HUES6 (cell line): ENCODE measurements at regions not wholly inside any gene's neighbourhood (a gene's known extent, or its start where the extent isn't known, plus 50 kb on each side); places are given as distances from the start of the nearest gene placed in this dataset.

Experiments
- H3K27ac ChIP-seq: 2 replicates; pipeline ENCODE4 v1.7.0; 2013; ENCODE audit warnings: low read depth, mild to moderate bottlenecking, low read length, inconsistent platforms
- H3K27me3 ChIP-seq: 2 replicates; pipeline ENCODE4 v1.6.1; 2013; ENCODE audit warnings: low read length; ENCODE audit not compliant: control insufficient read depth, insufficient read depth
- H3K36me3 ChIP-seq: 2 replicates; pipeline ENCODE4 v1.6.1; 2013; ENCODE audit warnings: low read length; ENCODE audit not compliant: control insufficient read depth, insufficient read depth
- H3K4me1 ChIP-seq: 2 replicates; pipeline ENCODE4 v1.6.1; 2013; ENCODE audit warnings: low read length; ENCODE audit not compliant: control insufficient read depth, insufficient read depth
- H3K4me3 ChIP-seq: 2 replicates; pipeline ENCODE4 v1.5.1; 2013; ENCODE audit warnings: low read depth, low read length
- H3K9ac ChIP-seq: one replicate; pipeline ENCODE4 v1.6.1; 2013; ENCODE audit warnings: mild to moderate bottlenecking, low read length
- H3K9me3 ChIP-seq: 2 replicates; pipeline ENCODE4 v1.6.1; 2013; ENCODE audit warnings: low read depth, low read length; ENCODE audit not compliant: control insufficient read depth, insufficient read depth

DNA sequence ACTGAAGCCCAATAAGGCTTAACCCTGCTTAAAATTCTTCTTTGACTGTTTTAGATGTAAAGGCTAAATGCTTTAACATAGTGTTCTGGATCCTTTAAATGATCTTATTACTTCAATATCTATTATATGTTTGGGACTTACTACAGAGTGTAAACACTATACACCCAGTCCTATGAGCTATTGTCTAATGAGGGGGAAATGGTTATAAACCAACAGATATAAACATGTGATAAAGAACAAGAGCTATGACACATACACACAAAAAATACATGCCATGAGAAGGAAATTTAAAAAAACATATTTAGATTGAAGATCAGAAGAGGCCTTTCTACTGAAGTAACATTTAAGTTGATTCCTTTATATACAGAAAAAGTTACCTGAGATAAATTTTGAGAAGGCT, 505.1 kb downstream of the FOXG1 start:
- Histone ChIP-seq H3K4me3 (no peak overlapping the region), H3K27ac (no peak overlapping the region), H3K27me3 (no peaks in the 10 kb centered on the region), H3K9ac (no peak overlapping the region), H3K9me3 (no peaks in the 10 kb centered on the region), H3K36me3 (no peaks in the 10 kb centered on the region), H3K4me1 (no peaks in the 10 kb centered on the region)

DNA sequence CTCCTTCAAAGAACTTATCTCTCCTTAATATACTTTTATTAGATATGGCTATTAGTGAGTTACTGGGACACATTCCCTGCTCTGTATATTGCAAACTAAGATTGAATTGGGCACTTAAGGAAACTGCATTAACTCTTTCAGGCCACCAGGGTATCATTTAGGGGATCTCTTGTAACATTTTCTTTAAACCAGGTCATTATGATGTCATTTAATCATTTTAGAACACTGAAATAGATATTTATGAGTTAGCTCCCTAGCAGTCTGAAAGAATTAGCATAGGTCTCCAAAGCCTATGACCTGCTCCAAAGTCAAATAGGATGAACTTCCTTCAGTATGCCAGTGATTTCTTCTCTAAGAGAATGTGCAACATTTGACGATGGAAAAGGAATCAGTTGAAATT, 506.9 kb downstream of the FOXG1 start:
- Histone ChIP-seq H3K36me3 (no peaks in the 10 kb centered on the region), H3K9me3 (no peaks in the 10 kb centered on the region), H3K4me1 (no peaks in the 10 kb centered on the region), H3K4me3 (no peak overlapping the region), H3K9ac (no peak overlapping the region), H3K27me3 (no peaks in the 10 kb centered on the region), H3K27ac (no peak overlapping the region)

DNA sequence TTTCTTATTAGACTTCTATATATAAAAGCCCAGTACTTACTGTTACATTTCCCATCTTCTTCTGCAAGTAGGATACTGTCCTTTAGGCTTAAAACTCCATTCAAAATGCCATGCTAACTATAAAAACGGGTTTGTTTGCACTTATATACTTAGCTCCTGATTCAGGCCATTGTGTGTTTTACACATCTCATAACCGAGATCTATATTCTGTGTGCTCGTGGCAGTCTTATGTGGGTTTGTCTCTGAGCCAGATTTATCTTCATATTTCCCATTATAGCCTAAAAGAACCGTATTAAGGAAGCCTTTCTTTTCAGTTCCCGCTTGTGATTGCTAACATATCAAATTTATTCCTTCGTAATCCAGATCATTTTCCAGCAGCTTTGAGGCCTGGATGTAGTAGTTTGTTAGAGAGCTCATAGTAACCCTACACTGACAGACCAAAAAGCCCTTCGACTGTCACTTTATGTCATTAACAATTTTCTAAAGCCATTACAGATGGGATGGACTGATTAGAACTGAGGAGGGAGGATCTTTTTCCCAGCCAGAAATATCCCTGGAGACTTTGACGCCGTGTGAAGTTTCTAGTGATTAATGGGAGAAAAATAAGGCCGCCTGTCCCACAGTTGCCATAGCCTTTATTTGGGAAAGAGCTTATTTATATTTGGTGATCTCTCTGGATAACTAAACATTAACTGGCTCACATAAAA, 508.5 kb downstream of the FOXG1 start:
- no peak overlapping the region for H3K4me3 ChIP-seq
- H3K36me3 ChIP-seq, result no peaks in the 10 kb centered on the region
- H3K27me3 ChIP-seq, result no peaks in the 10 kb centered on the region
- no peak overlapping the region for H3K9ac ChIP-seq
- no peaks in the 10 kb centered on the region for H3K9me3 ChIP-seq
- no peak overlapping the region for H3K27ac ChIP-seq
- H3K4me1 ChIP-seq, result no peaks in the 10 kb centered on the region

DNA sequence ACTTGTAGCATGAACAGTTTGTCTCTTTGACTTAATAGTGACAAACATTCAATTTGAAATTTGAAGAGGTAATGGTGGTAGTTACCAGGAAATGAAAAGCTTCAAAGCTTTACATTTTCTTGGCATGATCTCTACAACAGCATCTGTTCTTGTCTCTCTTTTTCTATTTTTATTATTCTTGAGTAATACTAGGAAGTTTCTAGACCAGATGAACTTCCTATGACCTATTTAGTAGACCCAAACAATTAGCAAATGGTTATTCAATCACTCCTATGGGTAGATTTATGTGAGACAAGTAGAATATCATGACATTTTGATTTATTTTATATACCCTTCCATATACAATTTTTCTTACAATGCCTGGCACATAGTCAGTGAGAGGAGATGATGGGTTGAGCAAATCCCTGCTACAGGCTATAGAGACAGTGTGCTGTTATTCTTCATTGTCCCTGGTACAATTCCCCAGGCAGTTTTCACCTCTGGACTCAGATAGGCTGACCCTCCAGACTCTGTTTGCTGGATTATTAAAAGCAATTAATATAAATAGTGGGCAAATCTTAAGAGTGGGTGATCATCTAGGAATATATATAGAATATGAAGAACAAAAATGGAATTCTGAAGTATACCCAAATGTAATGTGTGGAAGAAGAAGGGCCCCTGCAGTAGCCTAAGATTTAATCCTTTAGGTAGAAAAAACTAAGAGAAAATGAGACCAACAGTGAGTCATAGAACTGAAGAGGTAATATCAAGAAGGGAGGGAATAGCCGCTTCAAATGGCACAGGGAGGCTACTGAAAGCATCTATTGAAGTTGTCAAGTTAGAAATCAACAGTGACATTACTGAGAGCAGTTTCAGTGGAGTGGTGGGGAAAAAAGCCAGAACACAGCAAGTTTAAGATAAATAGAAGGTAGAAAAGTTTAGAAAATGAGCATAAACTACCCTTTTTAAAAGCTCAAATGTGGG, 512.0 kb downstream of the FOXG1 start:
- Histone ChIP-seq H3K4me1 (no peaks in the 10 kb centered on the region), H3K9ac (no peak overlapping the region), H3K9me3 (no peaks in the 10 kb centered on the region), H3K27ac (no peak overlapping the region), H3K4me3 (no peak overlapping the region), H3K27me3 (no peaks in the 10 kb centered on the region), H3K36me3 (no peaks in the 10 kb centered on the region)

DNA sequence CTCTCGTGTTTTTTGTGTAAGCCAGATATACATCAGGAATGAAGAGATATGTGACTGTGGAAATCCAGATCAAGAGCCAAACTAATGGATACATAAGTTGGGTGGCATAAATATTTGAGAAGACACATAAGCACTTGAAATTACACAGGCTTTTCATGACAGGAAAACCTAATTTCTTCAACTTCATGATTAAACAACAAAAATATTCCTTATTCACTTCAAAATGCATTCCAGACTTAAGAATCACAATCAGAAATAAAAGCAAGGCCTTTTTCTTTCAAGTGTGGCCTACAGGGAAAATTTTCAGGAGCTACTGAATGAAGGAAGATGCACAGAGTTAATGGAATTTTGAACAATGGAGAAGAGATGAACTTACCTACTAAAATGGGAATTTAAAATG, 515.6 kb downstream of the FOXG1 start:
- Histone ChIP-seq H3K27ac (no peak overlapping the region), H3K4me1 (no peaks in the 10 kb centered on the region), H3K9me3 (no peaks in the 10 kb centered on the region), H3K9ac (no peak overlapping the region), H3K4me3 (no peak overlapping the region), H3K27me3 (no peaks in the 10 kb centered on the region), H3K36me3 (no peaks in the 10 kb centered on the region)

DNA sequence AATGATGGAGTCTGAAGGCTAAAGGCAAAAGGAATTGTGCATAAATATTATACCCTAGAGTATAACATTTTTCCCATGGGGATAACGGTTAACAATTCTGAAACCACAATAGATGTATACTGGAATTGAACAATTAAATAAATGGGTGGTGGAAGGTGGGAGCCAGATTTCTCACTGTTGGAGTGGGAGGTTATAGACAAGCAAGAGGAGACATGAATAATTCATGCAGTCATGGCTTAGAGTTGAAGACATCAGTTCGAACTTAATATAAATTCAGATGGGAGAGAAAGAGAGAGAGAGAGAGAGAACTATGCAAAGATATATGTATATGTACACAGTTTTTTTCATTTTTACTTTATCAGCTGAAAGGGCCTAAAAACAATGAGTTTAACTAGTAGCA, 523.9 kb downstream of the FOXG1 start:
- Histone ChIP-seq H3K27me3 (no peaks in the 10 kb centered on the region), H3K36me3 (no peaks in the 10 kb centered on the region), H3K9me3 (peaks cover 21% of the 10 kb centered on the region), H3K27ac (no peak overlapping the region), H3K4me1 (no peaks in the 10 kb centered on the region), H3K4me3 (no peak overlapping the region), H3K9ac (no peak overlapping the region)

DNA sequence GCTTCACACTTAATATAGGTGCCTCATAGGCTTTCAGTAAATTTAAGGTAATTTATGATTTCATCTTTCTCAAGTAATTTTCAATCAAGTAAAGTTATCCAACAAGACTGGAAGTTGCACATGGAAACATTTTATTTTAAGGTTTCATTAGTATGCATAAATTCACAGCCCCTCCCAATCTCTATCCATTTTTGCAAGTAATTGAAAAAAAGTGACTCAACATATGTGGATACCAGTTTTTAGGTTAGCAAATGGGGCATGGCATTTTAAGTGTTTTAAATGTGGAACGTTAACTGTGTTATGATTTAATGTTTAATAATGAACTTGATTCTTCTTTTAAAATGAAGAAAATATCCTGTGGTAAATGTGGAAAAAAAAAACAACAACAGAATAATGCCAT, 532.8 kb downstream of the FOXG1 start:
- Histone ChIP-seq H3K9me3 (peaks cover 13% of the 10 kb centered on the region), H3K9ac (no peak overlapping the region), H3K27me3 (no peaks in the 10 kb centered on the region), H3K4me1 (peaks cover 5% of the 10 kb centered on the region; the same call in 1 of the 2 replicates), H3K36me3 (no peaks in the 10 kb centered on the region), H3K27ac (no peak overlapping the region), H3K4me3 (no peak overlapping the region)

DNA sequence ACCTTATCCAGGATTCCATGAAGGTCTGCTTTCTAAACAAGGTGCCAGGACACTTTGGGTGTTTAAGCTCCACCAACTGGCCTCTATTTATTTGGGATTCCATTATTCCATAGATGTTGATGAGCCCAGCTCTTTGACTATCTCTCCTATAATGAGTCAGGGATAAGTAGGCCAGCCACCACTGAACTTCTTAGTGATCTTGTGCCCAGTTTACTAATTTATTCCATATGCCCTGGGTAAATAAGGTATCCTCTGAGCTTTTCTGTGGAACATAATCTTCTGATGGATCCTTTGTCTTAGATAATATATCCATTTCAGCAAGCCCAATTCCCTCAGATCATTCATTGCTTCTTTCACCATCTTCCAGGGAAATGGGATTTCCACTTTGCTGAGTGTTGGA, 535.0 kb downstream of the FOXG1 start:
- H3K27me3 ChIP-seq, result no peaks in the 10 kb centered on the region
- H3K9me3 ChIP-seq, result no peaks in the 10 kb centered on the region
- H3K4me1 ChIP-seq, result peaks cover 5% of the 10 kb centered on the region; the same call in 1 of the 2 replicates
- H3K9ac ChIP-seq, result no peak overlapping the region
- no peak overlapping the region for H3K4me3 ChIP-seq
- no peaks in the 10 kb centered on the region for H3K36me3 ChIP-seq
- H3K27ac ChIP-seq, result no peak overlapping the region

DNA sequence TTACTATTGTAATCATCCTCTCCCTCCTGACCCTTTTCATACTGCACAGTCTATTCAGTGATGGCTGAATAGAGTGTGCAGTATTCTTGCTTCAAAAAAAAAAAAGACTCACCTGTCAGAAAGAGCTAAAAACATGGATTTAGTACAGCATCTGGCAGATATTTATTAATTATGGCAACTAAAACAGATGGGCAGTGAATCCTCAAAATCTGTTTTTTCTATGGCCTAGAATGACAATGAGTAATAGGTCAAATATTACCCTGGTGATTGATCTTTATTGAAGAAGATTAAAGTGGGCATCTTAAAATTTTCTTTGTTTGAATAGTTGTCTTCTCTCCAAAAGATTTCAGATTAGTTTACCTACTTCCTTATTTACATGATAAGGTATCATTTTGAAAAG, 543.6 kb downstream of the FOXG1 start:
- no peak overlapping the region for H3K4me3 ChIP-seq
- H3K27me3 ChIP-seq, result no peaks in the 10 kb centered on the region
- no peak overlapping the region for H3K27ac ChIP-seq
- H3K4me1 ChIP-seq, result no peaks in the 10 kb centered on the region
- no peaks in the 10 kb centered on the region for H3K36me3 ChIP-seq
- no peak overlapping the region for H3K9ac ChIP-seq
- H3K9me3 ChIP-seq, result no peaks in the 10 kb centered on the region

DNA sequence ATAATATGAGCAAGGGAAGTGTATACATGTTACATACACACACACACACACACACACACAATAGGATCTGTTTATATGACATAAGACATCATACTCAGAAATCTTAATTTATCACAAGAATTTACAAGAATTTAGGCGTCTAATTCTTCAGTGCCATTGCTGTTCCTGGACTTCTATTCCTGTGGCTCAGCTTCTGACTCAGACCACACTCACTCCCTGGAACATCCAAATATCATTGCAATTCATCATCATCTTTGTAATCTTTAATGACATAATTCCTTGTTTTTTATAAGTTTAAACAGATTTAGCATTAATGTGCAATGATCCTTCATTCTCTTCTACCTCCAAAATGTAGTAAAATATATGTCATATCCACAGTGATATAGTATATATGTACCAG, 544.2 kb downstream of the FOXG1 start:
- H3K4me1 ChIP-seq, result no peaks in the 10 kb centered on the region
- no peaks in the 10 kb centered on the region for H3K27me3 ChIP-seq

DNA sequence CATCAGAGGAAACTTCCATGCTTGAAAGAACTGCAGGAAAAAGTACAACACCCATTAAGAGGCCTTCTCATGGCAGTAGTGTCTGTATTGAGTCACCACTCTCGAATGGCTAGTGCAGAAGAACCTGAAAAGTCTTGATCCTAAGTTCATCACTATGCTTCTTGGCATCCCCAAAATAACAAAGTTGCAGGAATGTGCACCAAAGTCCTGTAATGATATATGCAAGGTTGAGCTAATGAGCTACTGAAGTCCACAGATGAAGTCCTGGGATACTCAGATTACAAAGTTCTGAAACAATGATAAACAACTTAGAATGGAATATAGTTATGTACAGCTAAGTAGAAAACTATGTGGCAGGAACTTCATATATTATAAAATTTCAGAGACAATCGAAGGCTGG, 545.4 kb downstream of the FOXG1 start:
- Histone ChIP-seq H3K27ac (no peak overlapping the region), H3K4me1 (no peaks in the 10 kb centered on the region), H3K9ac (no peak overlapping the region), H3K36me3 (no peaks in the 10 kb centered on the region), H3K9me3 (no peaks in the 10 kb centered on the region), H3K27me3 (no peaks in the 10 kb centered on the region), H3K4me3 (no peak overlapping the region)

More for the DNA sequence above, 544.2 kb downstream of the FOXG1 start:
- no peak overlapping the region for H3K9ac ChIP-seq
- H3K4me3 ChIP-seq, result no peak overlapping the region
- H3K27ac ChIP-seq, result no peak overlapping the region
- no peaks in the 10 kb centered on the region for H3K36me3 ChIP-seq
- no peaks in the 10 kb centered on the region for H3K9me3 ChIP-seq
